HepG2 (cell line): ENCODE measurements at regions not wholly inside any gene's neighbourhood (a gene's known extent, or its start where the extent isn't known, plus 50 kb on each side); places are given as distances from the start of the nearest gene placed in this dataset.
A peak's percentile ranks its signal among the peaks of the same experiment; 100 is the strongest.
"Not testable (repeated sequence)": the region's sequence is repeated elsewhere in the genome, so short reads cannot be mapped to it uniquely, and the experiment has no call there.

Experiments
- ATAC-seq: fragments of 200-7000 bp; cut with Tn5 transposase; 3 replicates; pipeline ENCODE4 v1.9.1; 2020; ENCODE audit warnings: mild to moderate bottlenecking, moderate library complexity
- BruUV-seq: library from RNA; stranded (reverse); fragments of 400-500 nt; replicated peaks from 2 replicates; lab custom pipeline; 2021; lab: Mats Ljungman, UMichigan
- CTCF ChIA-PET: fragments of 300-600 bp; formaldehyde crosslinking; extraction: SDS; loops from one replicate; lab custom pipeline; 2021; ENCODE audit warnings: low total read pairs, inconsistent platforms, low intra/inter-chr PET ratio; lab: Yijun Ruan, JAX
- POLR2A ChIA-PET: fragments of 350-600 bp; sonication (Branson Sonifier 250); formaldehyde crosslinking; loops from one replicate; lab custom pipeline; 2020; ENCODE audit warnings: antibody characterized with exemption, inconsistent platforms; lab: Yijun Ruan, JAX
- DNase-seq: peaks from one replicate; pipeline ENCODE4 v3.0.0-alpha.2; 2015; ENCODE audit warnings: low spot score
- FAIRE-seq: peaks from 3 replicates; lab custom pipeline; 2011; peaks lifted over from hg19 to GRCh38; lab: Jason Lieb, UNC
- H2AFZ ChIP-seq: one replicate; pipeline ENCODE4 v1.6.1; 2011; ENCODE audit warnings: low read length, inconsistent platforms
- H3K27ac ChIP-seq: fragments of 300-600 bp; 3 replicates; pipeline ENCODE4 v1.8.0; 2011; ENCODE audit warnings: mixed run types, mild to moderate bottlenecking, mixed read lengths, low read length, inconsistent platforms; ENCODE audit not compliant: insufficient read depth; ENCODE audit errors: extremely low read length
- H3K27me3 ChIP-seq, 2 experiments: fragments of 200-600 bp in 1 of 2; 2 replicates in 1 of 2; 3 replicates in 1 of 2; pipeline versions ENCODE4 v1.6.0 to v1.8.0; 2011; ENCODE audit warnings: low read length in 2 of 2, mild to moderate bottlenecking in 2 of 2, moderate library complexity in 2 of 2, inconsistent platforms in 1 of 2; ENCODE audit not compliant: insufficient read depth in 2 of 2, control insufficient read depth in 1 of 2
- H3K36me3 ChIP-seq, 2 experiments: fragments of 200-600 bp in 1 of 2; replicated peaks in 1 of 2; 2 replicates in 1 of 2; 3 replicates in 1 of 2; pipeline versions ENCODE4 v1.5.1 to v1.8.0; 2011; ENCODE audit warnings: low read length in 2 of 2, inconsistent platforms in 1 of 2; ENCODE audit not compliant: insufficient read depth in 2 of 2, control insufficient read depth in 1 of 2
- H3K4me1 ChIP-seq: 2 replicates; pipeline ENCODE4 v1.5.1; 2012; ENCODE audit warnings: low read length, inconsistent platforms; ENCODE audit not compliant: insufficient read depth
- H3K4me2 ChIP-seq: 2 replicates; pipeline ENCODE4 v1.6.0; 2011; ENCODE audit warnings: low read depth, low read length, inconsistent platforms
- H3K4me3 ChIP-seq, 3 experiments: fragments of 200-600 bp in 1 of 3; sonication (generic), shearing (Covaris generic) in 1 of 3; replicated peaks in 1 of 3; 2 replicates each; pipeline ENCODE4 v1.5.1; 2011 to 2016; ENCODE audit warnings: low read length in 3 of 3, inconsistent platforms in 2 of 3, low read depth in 2 of 3, mild to moderate bottlenecking in 2 of 3, control low read depth in 1 of 3, mixed read lengths in 1 of 3; ENCODE audit not compliant: insufficient read depth in 1 of 3
- H3K79me2 ChIP-seq: one replicate; pipeline ENCODE4 v1.6.1; 2011; ENCODE audit warnings: low read length, inconsistent platforms; ENCODE audit not compliant: insufficient read depth
- H3K9ac ChIP-seq: 2 replicates; pipeline ENCODE4 v1.6.0; 2011; ENCODE audit warnings: mild to moderate bottlenecking, low read depth, low read length, inconsistent platforms; ENCODE audit not compliant: insufficient read depth
- H3K9me3 ChIP-seq: 2 replicates; pipeline ENCODE4 v1.5.1; 2012; ENCODE audit warnings: mild to moderate bottlenecking, low read length
- H4K20me1 ChIP-seq: 2 replicates; pipeline ENCODE4 v1.6.0; 2011; ENCODE audit warnings: inconsistent platforms, mild to moderate bottlenecking, low read length, moderate library complexity; ENCODE audit not compliant: insufficient read depth
- ATF7 ChIP-seq, 2 experiments: fragments of 450-650 bp in 1 of 2; sonication (generic) in 1 of 2; formaldehyde crosslinking in 1 of 2; IDR thresholded peaks; 2 replicates each; pipeline versions ENCODE4 v1.4.0 to v1.6.1; 2016 to 2020; ENCODE audit warnings: antibody characterized with exemption in 1 of 2, mild to moderate bottlenecking in 1 of 2, missing genetic modification reagents in 1 of 2
- KDM2A ChIP-seq: sonication (generic); formaldehyde crosslinking; IDR thresholded peaks from 2 replicates; pipeline ENCODE4 v1.4.0; 2020; ENCODE audit warnings: low read depth, missing genetic modification reagents, borderline replicate concordance
- WGBS: methylation state at CpG from one replicate; pipeline ENCODE4 v1.1.6; 2017; ENCODE audit warnings: low lambda C conversion rate; 5-methylcytosine and 5-hydroxymethylcytosine counted together
- in situ Hi-C: cut with HindIII; loops from 2 replicates; pipeline ENCODE4 v1.10.0; 2017; ENCODE audit warnings: low pct_unique_long_range_greater_than_20kb; ENCODE audit not compliant: extremely low pct_ligation_motif_present
- intact Hi-C: fragments of 100-400 bp; cut with micrococcal nuclease; formaldehyde crosslinking; loops from one replicate; pipeline ENCODE4 v1.10.0; 2022; ENCODE audit not compliant: unreplicated experiment
- TF ChIP-seq, protein P1 (sequence below): sonication (generic); formaldehyde crosslinking; IDR thresholded peaks from 2 replicates; pipeline ENCODE4 v1.4.0; 2020; ENCODE audit warnings: missing genetic modification reagents

DNA sequence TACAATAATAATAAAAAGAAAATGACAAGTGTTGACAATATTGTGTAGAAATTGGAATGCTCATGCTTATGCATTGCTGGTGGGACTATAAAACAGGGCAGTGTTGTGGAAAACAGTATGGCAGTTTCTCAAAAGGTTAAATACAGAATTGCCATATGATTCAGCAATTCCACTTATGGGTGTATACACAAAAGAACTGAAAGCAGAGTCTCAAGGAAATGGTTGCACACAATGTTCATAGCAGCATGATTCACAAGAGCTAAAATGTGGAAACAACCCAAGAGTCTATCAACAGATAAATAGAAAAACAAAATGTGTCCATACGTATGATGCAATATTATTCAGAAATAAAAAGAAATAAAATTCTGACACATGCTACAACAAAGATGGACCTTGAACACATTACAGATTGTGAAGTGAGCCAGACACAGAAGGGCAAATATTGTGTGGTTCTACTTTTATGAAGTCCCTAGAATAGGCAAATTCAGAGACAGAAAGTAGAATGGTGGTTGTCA is 64.8 kb upstream of the GRM8 start:
- 63% methylated on average over 1 of the region's 1 CpG for WGBS
- Histone ChIP-seq H3K4me3 (no peak overlapping the region), H3K4me2 (no peak overlapping the region), H3K4me1 (no peaks in the 10 kb centered on the region), H3K27ac (no peak overlapping the region), H3K36me3 (no peaks in the 10 kb centered on the region), H2AFZ (no peak overlapping the region), H3K27me3 (no peaks in the 10 kb centered on the region), H4K20me1 (no peaks in the 10 kb centered on the region), H3K79me2 (no peaks in the 10 kb centered on the region), H3K9ac (no peak overlapping the region), H3K9me3 (peaks cover 6% of the 10 kb centered on the region; the same call in 1 of the 2 replicates)
- TF ChIP-seq ATF7 (IDR thresholded peaks at IDR 0.05): peak; percentile 48
- TF ChIP-seq ATF7 (CRISPR knock-in tag; IDR thresholded peaks at IDR 0.05): no peak
- TF ChIP-seq, protein P1, sequence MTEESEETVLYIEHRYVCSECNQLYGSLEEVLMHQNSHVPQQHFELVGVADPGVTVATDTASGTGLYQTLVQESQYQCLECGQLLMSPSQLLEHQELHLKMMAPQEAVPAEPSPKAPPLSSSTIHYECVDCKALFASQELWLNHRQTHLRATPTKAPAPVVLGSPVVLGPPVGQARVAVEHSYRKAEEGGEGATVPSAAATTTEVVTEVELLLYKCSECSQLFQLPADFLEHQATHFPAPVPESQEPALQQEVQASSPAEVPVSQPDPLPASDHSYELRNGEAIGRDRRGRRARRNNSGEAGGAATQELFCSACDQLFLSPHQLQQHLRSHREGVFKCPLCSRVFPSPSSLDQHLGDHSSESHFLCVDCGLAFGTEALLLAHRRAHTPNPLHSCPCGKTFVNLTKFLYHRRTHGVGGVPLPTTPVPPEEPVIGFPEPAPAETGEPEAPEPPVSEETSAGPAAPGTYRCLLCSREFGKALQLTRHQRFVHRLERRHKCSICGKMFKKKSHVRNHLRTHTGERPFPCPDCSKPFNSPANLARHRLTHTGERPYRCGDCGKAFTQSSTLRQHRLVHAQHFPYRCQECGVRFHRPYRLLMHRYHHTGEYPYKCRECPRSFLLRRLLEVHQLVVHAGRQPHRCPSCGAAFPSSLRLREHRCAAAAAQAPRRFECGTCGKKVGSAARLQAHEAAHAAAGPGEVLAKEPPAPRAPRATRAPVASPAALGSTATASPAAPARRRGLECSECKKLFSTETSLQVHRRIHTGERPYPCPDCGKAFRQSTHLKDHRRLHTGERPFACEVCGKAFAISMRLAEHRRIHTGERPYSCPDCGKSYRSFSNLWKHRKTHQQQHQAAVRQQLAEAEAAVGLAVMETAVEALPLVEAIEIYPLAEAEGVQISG: no peak
- TF ChIP-seq KDM2A (CRISPR knock-in tag): no peak
- ChIA-PET CTCF (no interaction called here), POLR2A (no interaction called here)
- FAIRE-seq: no peak
- BruUV-seq: no TSS peak
- ATAC-seq: no peak
- in situ Hi-C loops (no loop called here), intact Hi-C loops (no loop called here)
- no peak for DNase-seq

DNA sequence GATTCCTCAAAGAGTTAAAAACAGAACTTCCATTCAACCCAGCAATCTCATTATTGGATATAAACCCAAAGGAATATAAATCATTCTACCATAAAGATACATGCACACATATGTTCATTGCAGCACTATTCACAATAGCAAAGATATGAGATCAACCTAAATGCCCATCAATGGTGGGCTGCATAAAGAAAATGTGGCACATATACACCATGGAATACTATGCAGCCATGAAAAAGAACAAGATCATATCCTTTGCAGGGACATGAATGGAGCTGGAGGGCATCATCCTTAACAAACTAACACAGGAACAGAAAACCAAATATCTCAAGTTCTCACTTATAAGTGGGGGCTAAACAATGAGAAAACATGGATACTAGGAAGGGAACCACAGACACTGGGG is 64.1 kb upstream of the GRM8 start:
- peaks cover 12% of the 10 kb centered on the region; the same call in 1 of the 2 replicates for H3K9me3 ChIP-seq
- intact Hi-C loops, in situ Hi-C loops, POLR2A ChIA-PET, H4K20me1 ChIP-seq, H2AFZ ChIP-seq, H3K4me2 ChIP-seq, ATAC-seq, BruUV-seq, H3K4me1 ChIP-seq, H3K27me3 ChIP-seq, DNase-seq, H3K27ac ChIP-seq, FAIRE-seq, H3K79me2 ChIP-seq, CTCF ChIA-PET, H3K4me3 ChIP-seq, H3K9ac ChIP-seq, H3K36me3 ChIP-seq: not testable (repeated sequence)
